Panc1 (cell line): ENCODE measurements at regions not wholly inside any gene's neighbourhood (a gene's known extent, or its start where the extent isn't known, plus 50 kb on each side); places are given as distances from the start of the nearest gene placed in this dataset.

ENCODE experiments used
- ATAC-seq: fragments of 200-7000 bp; cut with Tn5 transposase; 2 replicates; pipeline ENCODE4 v1.9.1; 2020; ENCODE audit warnings: mild to moderate bottlenecking, moderate library complexity
- BruUV-seq: library from RNA; stranded (reverse); fragments of 400-500 nt; replicated peaks from 2 replicates; lab custom pipeline; 2021; lab: Mats Ljungman, UMichigan
- CTCF ChIA-PET: fragments of 300-600 bp; sonication (Branson Sonifier 250); formaldehyde crosslinking; loops from one replicate; lab custom pipeline; 2022; ENCODE audit warnings: antibody characterized with exemption; lab: Charles Lee
- POLR2A ChIA-PET: fragments of 300-600 bp; sonication (Branson Sonifier 250); formaldehyde crosslinking; loops from one replicate; lab custom pipeline; 2022; ENCODE audit warnings: antibody characterized with exemption; lab: Charles Lee
- DNase-seq: peaks from one replicate; pipeline ENCODE4 v3.0.0-alpha.2; 2010; ENCODE audit warnings: low read depth, low spot score
- H3K27ac ChIP-seq: 2 replicates; pipeline ENCODE4 v1.5.1; 2011; ENCODE audit warnings: mild to moderate bottlenecking, low read length, inconsistent platforms
- H3K27me3 ChIP-seq: fragments of 200-500 bp; sonication (Bioruptor generic); 2 replicates; pipeline ENCODE4 v1.6.0; 2014; ENCODE audit warnings: low read length, inconsistent platforms; ENCODE audit not compliant: control insufficient read depth, insufficient read depth
- H3K36me3 ChIP-seq: fragments of 200-500 bp; sonication (Bioruptor generic); 2 replicates; pipeline ENCODE4 v1.5.1; 2014; ENCODE audit warnings: inconsistent platforms, mild to moderate bottlenecking, low read length, moderate library complexity; ENCODE audit not compliant: control insufficient read depth, insufficient read depth
- H3K4me1 ChIP-seq: 2 replicates; pipeline ENCODE4 v1.5.1; 2011; ENCODE audit warnings: inconsistent platforms, mild to moderate bottlenecking, low read length, moderate library complexity; ENCODE audit not compliant: control insufficient read depth, insufficient read depth
- H3K4me3 ChIP-seq, 2 experiments: 2 replicates each; pipeline ENCODE4 v1.5.1; 2011 to 2012; ENCODE audit warnings: low read depth in 2 of 2, low read length in 2 of 2, mild to moderate bottlenecking in 2 of 2, inconsistent platforms in 1 of 2, moderate library complexity in 1 of 2
- H3K9me3 ChIP-seq: fragments of 200-500 bp; sonication (Bioruptor generic); 2 replicates; pipeline ENCODE4 v1.5.1; 2014; ENCODE audit warnings: low read depth, mild to moderate bottlenecking, inconsistent platforms, low read length, moderate library complexity; ENCODE audit not compliant: control insufficient read depth, insufficient read depth
- CTCF ChIP-seq: fragments of 450-650 bp; IDR thresholded peaks from 2 replicates; pipeline ENCODE4 v1.5.1; 2017; ENCODE audit warnings: mild to moderate bottlenecking
- POLR2AphosphoS5 ChIP-seq: IDR thresholded peaks from 2 replicates; pipeline ENCODE4 v1.6.1; 2012; ENCODE audit warnings: mild to moderate bottlenecking, low read depth, low read length, moderate library complexity
- REST ChIP-seq, 2 experiments: IDR thresholded peaks; 2 replicates each; pipeline ENCODE4 v1.6.1; 2011 to 2012; ENCODE audit warnings: low read depth in 2 of 2, control low read depth in 1 of 2, low read length in 1 of 2, mild to moderate bottlenecking in 1 of 2, moderate library complexity in 1 of 2; ENCODE audit not compliant: insufficient read depth in 1 of 2
- SIN3A ChIP-seq: IDR thresholded peaks from 2 replicates; pipeline ENCODE4 v1.6.1; 2012; ENCODE audit warnings: low read depth, mild to moderate bottlenecking, low read length, moderate library complexity, borderline replicate concordance; ENCODE audit not compliant: insufficient read depth
- TCF7L2 ChIP-seq: IDR thresholded peaks from 2 replicates; pipeline ENCODE4 v1.6.1; 2011; ENCODE audit warnings: mild to moderate bottlenecking, low read depth, low read length, inconsistent platforms
- in situ Hi-C: cut with HindIII; loops from 2 replicates; pipeline ENCODE4 v1.10.0; 2016; ENCODE audit warnings: low sequenced_read_pairs, low pct_unique_long_range_greater_than_20kb
- intact Hi-C: fragments of 100-400 bp; cut with micrococcal nuclease; formaldehyde crosslinking; loops from one replicate; pipeline ENCODE4 v1.10.0; 2022; ENCODE audit not compliant: unreplicated experiment

GRCh38 chr14:23861666-23862065, 91.9 kb upstream of the DHRS4 start:
- in situ Hi-C loops = no loop called here
- TF ChIP-seq TCF7L2 (no peak), REST (IDR thresholded peaks at IDR 0.05; ENCODE audit: insufficient read depth in 1 of 2, low read depth in 2 of 2, low read length in 1 of 2) (no peak), POLR2AphosphoS5 (no peak), CTCF (no peak), SIN3A (no peak)
- POLR2A ChIA-PET = interaction anchor here (0.6 kb wide), 1 partner anchor 619 kb away, joined by 11 read pairs; no protein-coding TSS in a partner anchor
- Histone ChIP-seq H3K27ac (no peak overlapping the region), H3K4me3 (no peak overlapping the region), H3K4me1 (no peaks in the 10 kb centered on the region), H3K27me3 (no peaks in the 10 kb centered on the region), H3K9me3 (no peaks in the 10 kb centered on the region), H3K36me3 (no peaks in the 10 kb centered on the region)
- DNase-seq (no peak), ATAC-seq (no peak)
- intact Hi-C loops = no loop called here
- BruUV-seq = no TSS peak
- CTCF ChIA-PET = no interaction called here

GRCh38 chr14:23862513-23862912, 91.1 kb upstream of the DHRS4 start:
- intact Hi-C loops = no loop called here
- in situ Hi-C loops = no loop called here
- H3K27ac ChIP-seq = no peak overlapping the region
- no peaks in the 10 kb centered on the region for H3K36me3 ChIP-seq
- no peaks in the 10 kb centered on the region for H3K4me1 ChIP-seq
- DNase-seq = no peak
- POLR2A ChIA-PET = no interaction called here
- no peaks in the 10 kb centered on the region for H3K9me3 ChIP-seq
- no peaks in the 10 kb centered on the region for H3K27me3 ChIP-seq
- BruUV-seq = no TSS peak
- H3K4me3 ChIP-seq = no peak overlapping the region
- no peak for ATAC-seq
- no peak for TF ChIP-seq SIN3A
- no peak for TF ChIP-seq REST (IDR thresholded peaks at IDR 0.05; ENCODE audit: insufficient read depth in 1 of 2, low read depth in 2 of 2, low read length in 1 of 2)
- TF ChIP-seq TCF7L2 = no peak
- no peak for TF ChIP-seq POLR2AphosphoS5
- no peak for TF ChIP-seq CTCF
- CTCF ChIA-PET = no interaction called here
